ENCODE measurements at regions not wholly inside any gene's neighbourhood (a gene's known extent, or its start where the extent isn't known, plus 50 kb on each side); places are given as distances from the start of the nearest gene placed in this dataset.

GRCh38 chr9:95724253-95724991 lies 151.1 kb upstream of the ERCC6L2 start:
- H3K4me1 Mint-ChIP-seq (ENCODE audit: low read depth): peaks cover 44% of the 10 kb centered on the region
- peak overlapping the region; percentile 90 for H3K27ac Mint-ChIP-seq
- POLR2A ChIA-PET: interaction anchor here (0.9 kb wide), 1 partner anchor 151 kb away, joined by 3 read pairs; the partner anchor contains the start of gene ERCC6L2
- peak; percentile 88 for ATAC-seq
- CTCF ChIA-PET: interaction anchor here (0.7 kb wide), 1 partner anchor 12 kb away, joined by 3 read pairs; no protein-coding TSS in a partner anchor
- H3K27me3 Mint-ChIP-seq: peaks cover 12% of the 10 kb centered on the region
- TF ChIP-seq CTCF (IDR thresholded peaks at IDR 0.05): no peak
- H3K4me3 Mint-ChIP-seq: peak overlapping the region; percentile 4
- peak; percentile 91 for DNase-seq
- intact Hi-C loops (cut with micrococcal nuclease): loop anchor here (10.0 kb wide), 1 partner anchor 160 kb away; no protein-coding TSS in a partner anchor
- H3K9me3 Mint-ChIP-seq: peaks cover 18% of the 10 kb centered on the region
- peaks cover 9% of the 10 kb centered on the region for H3K36me3 Mint-ChIP-seq (ENCODE audit: low read depth)

GRCh38 chr9:95722141-95722540 lies 153.3 kb upstream of the ERCC6L2 start:
- CTCF ChIA-PET: no interaction called here
- H3K9me3 Mint-ChIP-seq: peaks cover 17% of the 10 kb centered on the region

GRCh38 chr9:95721061-95721531 lies 154.4 kb upstream of the ERCC6L2 start:
- CTCF ChIA-PET: no interaction called here
- Mint-ChIP-seq H3K27ac (no peak overlapping the region), H3K27me3 (peaks cover 12% of the 10 kb centered on the region), H3K9me3 (peaks cover 16% of the 10 kb centered on the region), H3K4me3 (no peak overlapping the region), H3K36me3 (ENCODE audit: low read depth) (peaks cover 9% of the 10 kb centered on the region), H3K4me1 (ENCODE audit: low read depth) (peaks cover 35% of the 10 kb centered on the region)
- no peak for DNase-seq
- TF ChIP-seq CTCF (IDR thresholded peaks at IDR 0.05): no peak
- POLR2A ChIA-PET: no interaction called here
- intact Hi-C loops (cut with micrococcal nuclease): loop anchor here (10.0 kb wide), 1 partner anchor 164 kb away; no protein-coding TSS in a partner anchor
- ATAC-seq: no peak

More at GRCh38 chr9:95722141-95722540, 153.3 kb upstream of the ERCC6L2 start:
- H3K36me3 Mint-ChIP-seq (ENCODE audit: low read depth): peaks cover 9% of the 10 kb centered on the region
- intact Hi-C loops (cut with micrococcal nuclease): loop anchor here (10.0 kb wide), 1 partner anchor 163 kb away; no protein-coding TSS in a partner anchor
- H3K4me1 Mint-ChIP-seq (ENCODE audit: low read depth): peaks cover 41% of the 10 kb centered on the region
- no peak for ATAC-seq
- no peak for TF ChIP-seq CTCF (IDR thresholded peaks at IDR 0.05)
- DNase-seq: no peak
- no peak overlapping the region for H3K27ac Mint-ChIP-seq
- POLR2A ChIA-PET: no interaction called here
- peaks cover 12% of the 10 kb centered on the region for H3K27me3 Mint-ChIP-seq
- H3K4me3 Mint-ChIP-seq: no peak overlapping the region

GRCh38 chr9:95720496-95720895 lies 155.0 kb upstream of the ERCC6L2 start:
- intact Hi-C loops (cut with micrococcal nuclease): loop anchor here (10.0 kb wide), 1 partner anchor 164 kb away; no protein-coding TSS in a partner anchor
- ChIA-PET POLR2A (no interaction called here), CTCF (no interaction called here)
- H3K9me3 Mint-ChIP-seq: peaks cover 16% of the 10 kb centered on the region
- TF ChIP-seq CTCF (IDR thresholded peaks at IDR 0.05): no peak
- H3K4me3 Mint-ChIP-seq: no peak overlapping the region
- H3K36me3 Mint-ChIP-seq (ENCODE audit: low read depth): peaks cover 6% of the 10 kb centered on the region
- H3K4me1 Mint-ChIP-seq (ENCODE audit: low read depth): peaks cover 29% of the 10 kb centered on the region
- no peak overlapping the region for H3K27ac Mint-ChIP-seq
- ATAC-seq (no peak), DNase-seq (no peak)
- H3K27me3 Mint-ChIP-seq: peaks cover 12% of the 10 kb centered on the region

GRCh38 chr9:95719354-95719753 lies 156.1 kb upstream of the ERCC6L2 start:
- H3K27me3 Mint-ChIP-seq: peaks cover 12% of the 10 kb centered on the region
- H3K4me1 Mint-ChIP-seq (ENCODE audit: low read depth): peaks cover 18% of the 10 kb centered on the region
- ATAC-seq (no peak), DNase-seq (no peak)
- H3K27ac Mint-ChIP-seq: no peak overlapping the region
- CTCF ChIA-PET: interaction anchor here (0.6 to 1.0 kb wide), 2 partner anchors 45 to 460 kb away, joined by 3 read pairs; no protein-coding TSS in a partner anchor
- peaks cover 4% of the 10 kb centered on the region for H3K36me3 Mint-ChIP-seq (ENCODE audit: low read depth)
- peaks cover 15% of the 10 kb centered on the region for H3K9me3 Mint-ChIP-seq
- POLR2A ChIA-PET: interaction anchor here (0.9 kb wide), 1 partner anchor 11 kb away, joined by 3 read pairs; no protein-coding TSS in a partner anchor
- intact Hi-C loops (cut with micrococcal nuclease): no loop called here
- no peak overlapping the region for H3K4me3 Mint-ChIP-seq
- no peak for TF ChIP-seq CTCF (IDR thresholded peaks at IDR 0.05)
